HCT116 (cell line): ENCODE measurements at regions not wholly inside any gene's neighbourhood (a gene's known extent, or its start where the extent isn't known, plus 50 kb on each side); places are given as distances from the start of the nearest gene placed in this dataset.

ENCODE experiments used
- ATAC-seq: fragments of 200-7000 bp; cut with Tn5 transposase; 2 replicates; pipeline ENCODE4 v1.9.1; 2020; ENCODE audit warnings: mild to moderate bottlenecking, moderate library complexity
- BruUV-seq: library from RNA; stranded (reverse); fragments of 400-500 nt; replicated peaks from 2 replicates; lab custom pipeline; 2021; lab: Mats Ljungman, UMichigan
- CTCF ChIA-PET: fragments of 300-600 bp; sonication (Branson Sonifier 250); formaldehyde crosslinking; loops from one replicate; lab custom pipeline; 2021; ENCODE audit warnings: antibody characterized with exemption; lab: Charles Lee
- POLR2A ChIA-PET: fragments of 300-600, 350-600 bp; sonication (Branson Sonifier 250); formaldehyde crosslinking; loops from one replicate; lab custom pipeline; 2021; ENCODE audit warnings: antibody characterized with exemption; lab: Charles Lee
- RAD21 ChIA-PET, 2 experiments: fragments of 300-600 bp; sonication (Branson Sonifier 250); formaldehyde crosslinking; loops; one replicate each; lab custom pipeline; 2023; ENCODE audit warnings: low total read pairs in 2 of 2; ENCODE audit not compliant: uncharacterized antibody in 2 of 2, unreplicated experiment in 2 of 2, low non-redundant PET in 1 of 2; lab: Charles Lee
- DNase-seq: peaks from one replicate; pipeline ENCODE4 v3.0.0-alpha.2; 2010; ENCODE audit warnings: low read depth, low spot score
- H2AFZ ChIP-seq: fragments of 200-600 bp; shearing (Covaris generic), sonication (generic); 2 replicates; pipeline ENCODE4 v1.6.1; 2017; ENCODE audit warnings: low read depth, mixed run types, mixed read lengths, antibody characterized with exemption, low read length; ENCODE audit not compliant: poor library complexity, severe bottlenecking
- H3K27ac ChIP-seq: 2 replicates; pipeline ENCODE4 v1.5.1; 2012; ENCODE audit warnings: low read depth, low read length
- H3K27me3 ChIP-seq: fragments of 200-600 bp; sonication (generic); 2 replicates; pipeline ENCODE4 v1.6.1; 2016; ENCODE audit warnings: mixed run types, low read length, mixed read lengths; ENCODE audit not compliant: insufficient read depth
- H3K36me3 ChIP-seq, 2 experiments: fragments of 200-500 bp in 1 of 2; fragments of 200-600 bp in 1 of 2; sonication (Bioruptor generic) in 1 of 2; sonication (generic) in 1 of 2; 2 replicates each; pipeline versions ENCODE4 v1.5.1 to v1.6.1; 2014 to 2016; ENCODE audit warnings: low read length in 2 of 2, inconsistent platforms in 1 of 2, mixed read lengths in 1 of 2, mixed run types in 1 of 2; ENCODE audit not compliant: insufficient read depth in 2 of 2, control insufficient read depth in 1 of 2
- H3K4me1 ChIP-seq, 2 experiments: fragments of 200-600 bp in 1 of 2; sonication (generic) in 1 of 2; 2 replicates each; pipeline versions ENCODE4 v1.5.1 to v1.6.1; 2012 to 2017; ENCODE audit warnings: low read length in 2 of 2, inconsistent platforms in 1 of 2, mild to moderate bottlenecking in 1 of 2, mixed read lengths in 1 of 2, mixed run types in 1 of 2, moderate library complexity in 1 of 2; ENCODE audit not compliant: insufficient read depth in 2 of 2, control insufficient read depth in 1 of 2
- H3K4me2 ChIP-seq: fragments of 200-600 bp; sonication (generic); 2 replicates; pipeline ENCODE4 v1.6.1; 2017; ENCODE audit warnings: mixed run types, low read length, mixed read lengths
- H3K4me3 ChIP-seq, 2 experiments: fragments of 200-600 bp in 1 of 2; sonication (generic) in 1 of 2; replicated peaks in 1 of 2; 2 replicates each; pipeline ENCODE4 v1.5.1; 2011 to 2016; ENCODE audit warnings: low read length in 2 of 2, control low read depth in 1 of 2, low read depth in 1 of 2, mild to moderate bottlenecking in 1 of 2, mixed read lengths in 1 of 2, mixed run types in 1 of 2
- H3K79me2 ChIP-seq: fragments of 200-600 bp; sonication (generic); 2 replicates; pipeline ENCODE4 v1.6.1; 2017; ENCODE audit warnings: mild to moderate bottlenecking, mixed run types, low read length, moderate library complexity, mixed read lengths; ENCODE audit not compliant: insufficient read depth
- H3K9ac ChIP-seq: fragments of 200-600 bp; sonication (generic); 2 replicates; pipeline ENCODE4 v1.6.1; 2016; ENCODE audit warnings: low read length, mixed read lengths
- H3K9me2 ChIP-seq: fragments of 200-600 bp; sonication (generic), shearing (Covaris generic); 2 replicates; pipeline ENCODE4 v1.6.1; 2017; ENCODE audit warnings: mixed run types, mild to moderate bottlenecking, moderate library complexity; ENCODE audit not compliant: insufficient read depth
- H3K9me3 ChIP-seq, 2 experiments: fragments of 200-500 bp in 1 of 2; fragments of 200-600 bp in 1 of 2; sonication (Bioruptor generic) in 1 of 2; sonication (generic) in 1 of 2; 2 replicates each; pipeline ENCODE4 v1.6.1; 2014 to 2017; ENCODE audit warnings: low read length in 2 of 2, mixed read lengths in 2 of 2, inconsistent platforms in 1 of 2, low read depth in 1 of 2, mild to moderate bottlenecking in 1 of 2, mixed run types in 1 of 2, moderate library complexity in 1 of 2; ENCODE audit not compliant: control insufficient read depth in 1 of 2, insufficient read depth in 1 of 2
- H4K20me1 ChIP-seq: fragments of 200-600 bp; sonication (generic), shearing (Covaris generic); 2 replicates; pipeline ENCODE4 v1.6.1; 2017; ENCODE audit warnings: mixed run types, mild to moderate bottlenecking, moderate library complexity; ENCODE audit not compliant: insufficient read depth
- CBX3 ChIP-seq: IDR thresholded peaks from 2 replicates; pipeline ENCODE4 v1.6.1; 2012; ENCODE audit warnings: low read depth
- CEBPB ChIP-seq: IDR thresholded peaks from 2 replicates; pipeline ENCODE4 v1.6.1; 2012; ENCODE audit warnings: low read depth
- EGR1 ChIP-seq: IDR thresholded peaks from 2 replicates; pipeline ENCODE4 v1.6.1; 2012; ENCODE audit warnings: low read depth
- ELF1 ChIP-seq: IDR thresholded peaks from 2 replicates; pipeline ENCODE4 v1.6.1; 2012; ENCODE audit warnings: low read depth, borderline replicate concordance
- EZH2 ChIP-seq: fragments of 200-600 bp; sonication (generic); IDR thresholded peaks from 2 replicates; pipeline ENCODE4 v1.6.1; 2017; ENCODE audit warnings: antibody characterized with exemption, mixed run types
- EZH2phosphoT487 ChIP-seq: fragments of 200-600 bp; IDR thresholded peaks from 2 replicates; pipeline ENCODE4 v1.6.1; 2018; ENCODE audit warnings: antibody characterized with exemption, borderline replicate concordance
- FOSL1 ChIP-seq: IDR thresholded peaks from 2 replicates; pipeline ENCODE4 v1.6.1; 2012; ENCODE audit warnings: low read depth
- JUND ChIP-seq: IDR thresholded peaks from 2 replicates; pipeline ENCODE4 v1.6.1; 2012
- POLR2AphosphoS5 ChIP-seq: IDR thresholded peaks from 2 replicates; pipeline ENCODE4 v1.6.1; 2011; ENCODE audit warnings: mild to moderate bottlenecking, low read depth, low read length, moderate library complexity
- RAD21 ChIP-seq: IDR thresholded peaks from 2 replicates; pipeline ENCODE4 v1.6.1; 2012; ENCODE audit warnings: low read depth, mild to moderate bottlenecking
- SIN3A ChIP-seq: IDR thresholded peaks from 2 replicates; pipeline ENCODE4 v1.6.1; 2012; ENCODE audit warnings: low read depth
- SRF ChIP-seq: IDR thresholded peaks from 2 replicates; pipeline ENCODE4 v1.6.1; 2012; ENCODE audit warnings: low read depth
- TCF7L2 ChIP-seq: IDR thresholded peaks from 2 replicates; pipeline ENCODE4 v1.7.0; 2011; ENCODE audit warnings: borderline replicate concordance, inconsistent platforms; ENCODE audit not compliant: insufficient read depth, insufficient read length; ENCODE audit errors: extremely low read depth
- YY1 ChIP-seq: IDR thresholded peaks from 2 replicates; pipeline ENCODE4 v1.6.1; 2011; ENCODE audit warnings: low read length, low read depth, moderate library complexity, mild to moderate bottlenecking; ENCODE audit not compliant: insufficient replicate concordance; ENCODE audit errors: extremely low read depth
- ZBTB33 ChIP-seq: IDR thresholded peaks from 2 replicates; pipeline ENCODE4 v1.6.1; 2011; ENCODE audit warnings: mild to moderate bottlenecking, low read length, moderate library complexity; ENCODE audit not compliant: insufficient replicate concordance; ENCODE audit errors: extremely low read depth
- ZFX ChIP-seq: fragments of 450-650 bp; IDR thresholded peaks from 2 replicates; pipeline ENCODE4 v1.6.1; 2017
- ZNF274 ChIP-seq: fragments of 200-500 bp; sonication (Bioruptor generic); IDR thresholded peaks from 2 replicates; pipeline ENCODE4 v1.6.1; 2014; ENCODE audit warnings: mild to moderate bottlenecking, low read depth, low read length, inconsistent platforms
- intact Hi-C: fragments of 100-400 bp; cut with micrococcal nuclease; formaldehyde crosslinking; loops from 2 replicates; pipeline ENCODE4 v1.10.0; 2022
- TF ChIP-seq, protein P1 (sequence below): IDR thresholded peaks from 2 replicates; pipeline ENCODE4 v1.6.1; 2012
- TF ChIP-seq, protein P2 (sequence below): IDR thresholded peaks from 2 replicates; pipeline ENCODE4 v1.6.1; 2012

DNA sequence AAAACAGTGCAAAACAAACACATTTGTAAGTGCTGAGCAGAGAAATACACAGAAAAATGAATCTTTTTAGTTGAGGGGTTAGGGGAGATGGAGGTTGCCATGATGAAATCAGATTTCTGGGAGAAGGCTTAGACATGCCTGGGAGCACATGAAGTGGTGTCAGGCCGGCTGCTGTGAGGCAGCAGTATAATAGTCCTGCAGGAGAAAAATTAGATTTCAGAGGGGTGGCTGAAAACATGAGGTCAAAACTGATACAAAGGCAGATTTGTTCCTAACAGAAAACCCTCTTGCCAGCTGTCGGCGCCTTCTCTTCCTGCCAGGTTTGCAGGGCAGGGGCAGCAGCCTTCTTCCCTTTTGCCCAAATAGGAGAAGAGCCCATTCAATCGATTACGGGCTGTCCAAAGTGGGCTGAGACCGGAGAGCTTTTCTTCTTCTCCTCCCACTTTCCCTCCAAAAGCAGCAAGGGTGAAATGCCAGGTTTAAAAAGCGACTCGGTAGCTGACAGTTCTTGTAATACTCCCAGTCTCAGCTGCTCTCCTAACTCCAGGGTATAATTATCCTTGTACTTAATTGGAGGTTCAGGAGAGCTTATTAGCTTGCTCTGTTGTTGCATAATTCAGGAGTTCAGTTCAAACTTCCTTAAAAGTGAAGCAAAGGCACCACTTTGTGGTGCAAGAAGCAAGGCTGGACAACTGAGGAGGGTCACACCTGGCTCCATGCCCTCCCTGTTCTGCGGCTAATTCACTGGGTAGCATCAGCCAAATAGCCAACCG is 80.0 kb downstream of the PCTP start:
- H3K4me3 ChIP-seq: no peak overlapping the region
- no peak overlapping the region for H3K27ac ChIP-seq
- H3K36me3 ChIP-seq: no peaks in the 10 kb centered on the region
- no peak for TF ChIP-seq SIN3A
- no peak for TF ChIP-seq CEBPB
- H4K20me1 ChIP-seq: no peaks in the 10 kb centered on the region
- no peaks in the 10 kb centered on the region for H3K9me2 ChIP-seq
- no peaks in the 10 kb centered on the region for H3K4me1 ChIP-seq
- H3K27me3 ChIP-seq: peaks cover 83% of the 10 kb centered on the region
- ChIA-PET POLR2A (no interaction called here), CTCF (interaction anchor here (1.7 kb wide), 1 partner anchor 489 kb away, joined by 3 read pairs; no protein-coding TSS in a partner anchor), RAD21 (no interaction called here)
- BruUV-seq: no TSS peak
- ATAC-seq (no peak), DNase-seq (no peak)
- no peak overlapping the region for H3K4me2 ChIP-seq
- intact Hi-C loops: no loop called here
- no peaks in the 10 kb centered on the region for H3K79me2 ChIP-seq
- no peak overlapping the region for H2AFZ ChIP-seq
- H3K9ac ChIP-seq: no peak overlapping the region
- no peaks in the 10 kb centered on the region for H3K9me3 ChIP-seq

DNA sequence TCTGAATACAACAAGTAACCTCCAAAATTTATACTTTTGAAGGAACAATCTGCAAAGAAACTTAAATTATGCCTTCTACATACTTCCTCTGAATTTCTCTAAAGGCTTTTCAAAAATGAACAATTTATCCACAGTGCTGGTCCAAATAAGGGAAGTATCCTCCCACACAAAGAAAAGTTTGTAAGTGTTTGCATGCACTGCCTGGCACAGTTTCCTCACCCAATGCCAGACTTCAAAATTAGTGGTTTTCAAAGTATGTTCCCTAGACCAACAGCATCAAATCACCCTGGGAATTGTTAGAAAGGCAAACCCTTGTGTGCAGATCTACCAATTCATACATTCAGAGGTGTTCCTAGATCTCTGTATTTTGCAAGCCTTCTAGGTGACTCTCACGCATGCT is 82.5 kb downstream of the PCTP start:
- no peak for TF ChIP-seq ZNF274
- TF ChIP-seq EZH2: no peak
- no peak for TF ChIP-seq ZBTB33
- TF ChIP-seq SRF: no peak
- no peak for TF ChIP-seq SIN3A
- no peak for TF ChIP-seq EZH2phosphoT487
- no peak for TF ChIP-seq YY1
- TF ChIP-seq TCF7L2: no peak
- TF ChIP-seq, protein P1, sequence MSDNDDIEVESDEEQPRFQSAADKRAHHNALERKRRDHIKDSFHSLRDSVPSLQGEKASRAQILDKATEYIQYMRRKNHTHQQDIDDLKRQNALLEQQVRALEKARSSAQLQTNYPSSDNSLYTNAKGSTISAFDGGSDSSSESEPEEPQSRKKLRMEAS: no peak
- no peak for TF ChIP-seq FOSL1
- no peak for TF ChIP-seq JUND
- TF ChIP-seq, protein P2, sequence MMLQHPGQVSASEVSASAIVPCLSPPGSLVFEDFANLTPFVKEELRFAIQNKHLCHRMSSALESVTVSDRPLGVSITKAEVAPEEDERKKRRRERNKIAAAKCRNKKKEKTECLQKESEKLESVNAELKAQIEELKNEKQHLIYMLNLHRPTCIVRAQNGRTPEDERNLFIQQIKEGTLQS: no peak
- no peak for TF ChIP-seq EGR1
- TF ChIP-seq ZFX: no peak
- TF ChIP-seq CBX3: no peak
- TF ChIP-seq ELF1: no peak
- TF ChIP-seq RAD21: no peak
- no peak for TF ChIP-seq POLR2AphosphoS5
- no peak overlapping the region for H3K4me3 ChIP-seq
- RAD21 ChIA-PET: no interaction called here
- no peak overlapping the region for H3K9ac ChIP-seq
- no peaks in the 10 kb centered on the region for H3K79me2 ChIP-seq
- H3K27me3 ChIP-seq: peaks cover 71% of the 10 kb centered on the region
- intact Hi-C loops: no loop called here
- no peaks in the 10 kb centered on the region for H3K9me3 ChIP-seq
- CTCF ChIA-PET: no interaction called here
- H3K36me3 ChIP-seq: no peaks in the 10 kb centered on the region
- H4K20me1 ChIP-seq: no peaks in the 10 kb centered on the region
- no peak overlapping the region for H2AFZ ChIP-seq
- H3K9me2 ChIP-seq: no peaks in the 10 kb centered on the region
- no TSS peak for BruUV-seq
- DNase-seq (no peak), ATAC-seq (no peak)
- POLR2A ChIA-PET: no interaction called here
- H3K4me1 ChIP-seq: no peaks in the 10 kb centered on the region
- H3K4me2 ChIP-seq: no peak overlapping the region
- H3K27ac ChIP-seq: no peak overlapping the region
